Cardiac septum (tissue), 1 donor: ENCODE measurements at regions not wholly inside any gene's neighbourhood (a gene's known extent, or its start where the extent isn't known, plus 50 kb on each side); places are given as distances from the start of the nearest gene placed in this dataset.

Experiments
- DNase-seq: peaks from one replicate; pipeline ENCODE4 v3.0.0-alpha.2; 2020; ENCODE audit warnings: low spot score
- intact Hi-C: fragments of 100-400 bp; cut with DNase I; formaldehyde crosslinking; loops from one replicate; pipeline ENCODE4 v1.14.0; 2022
- donor health status: DM: no; HTN: no; CAD: no.

- no peak for DNase-seq
Observed at GRCh38 chr1:5265438-5266075, 611.1 kb downstream of the AJAP1 start.

GRCh38 chr1:5264476-5264875 is 610.1 kb downstream of the AJAP1 start:
- DNase-seq: no peak
- intact Hi-C loops: no loop called here

More at GRCh38 chr1:5265438-5266075, 611.1 kb downstream of the AJAP1 start:
- intact Hi-C loops: no loop called here

GRCh38 chr1:5256793-5257192 is 602.4 kb downstream of the AJAP1 start:
- no peak for DNase-seq
- intact Hi-C loops: no loop called here

GRCh38 chr1:5254975-5255374 is 600.6 kb downstream of the AJAP1 start:
- intact Hi-C loops: no loop called here
- no peak for DNase-seq

- intact Hi-C loops: no loop called here
- no peak for DNase-seq
Observed at GRCh38 chr1:5254131-5254725, 599.8 kb downstream of the AJAP1 start.

GRCh38 chr1:5253036-5253435 is 598.6 kb downstream of the AJAP1 start:
- intact Hi-C loops: no loop called here
- no peak for DNase-seq

GRCh38 chr1:5250336-5250735 is 595.9 kb downstream of the AJAP1 start:
- no peak for DNase-seq
- intact Hi-C loops: no loop called here

- DNase-seq: no peak
- intact Hi-C loops: no loop called here
Observed at GRCh38 chr1:5245348-5245747, 590.9 kb downstream of the AJAP1 start.

GRCh38 chr1:5244631-5245285 is 590.3 kb downstream of the AJAP1 start:
- intact Hi-C loops: no loop called here
- DNase-seq: no peak

- intact Hi-C loops: no loop called here
- no peak for DNase-seq
Observed at GRCh38 chr1:5242850-5243249, 588.4 kb downstream of the AJAP1 start.

- no peak for DNase-seq
- intact Hi-C loops: no loop called here
Observed at GRCh38 chr1:5239911-5240310, 585.5 kb downstream of the AJAP1 start.

- intact Hi-C loops: no loop called here
- DNase-seq: no peak
Observed at GRCh38 chr1:5238351-5239130, 584.1 kb downstream of the AJAP1 start.

- intact Hi-C loops: no loop called here
- no peak for DNase-seq
Observed at GRCh38 chr1:5235355-5235899, 581.0 kb downstream of the AJAP1 start.

GRCh38 chr1:5232537-5232936 is 578.1 kb downstream of the AJAP1 start:
- intact Hi-C loops: no loop called here
- DNase-seq: no peak

- intact Hi-C loops: no loop called here
- DNase-seq: no peak
Observed at GRCh38 chr1:5231541-5232315, 577.3 kb downstream of the AJAP1 start.

GRCh38 chr1:5227114-5227513 is 572.7 kb downstream of the AJAP1 start:
- intact Hi-C loops: no loop called here
- no peak for DNase-seq

GRCh38 chr1:5225707-5226704 is 571.6 kb downstream of the AJAP1 start:
- no peak for DNase-seq
- intact Hi-C loops: no loop called here

- intact Hi-C loops: no loop called here
- DNase-seq: no peak
Observed at GRCh38 chr1:5223206-5223605, 568.8 kb downstream of the AJAP1 start.
